ENCODE measurements at regions not wholly inside any gene's neighbourhood (a gene's known extent, or its start where the extent isn't known, plus 50 kb on each side); places are given as distances from the start of the nearest gene placed in this dataset.

DNA sequence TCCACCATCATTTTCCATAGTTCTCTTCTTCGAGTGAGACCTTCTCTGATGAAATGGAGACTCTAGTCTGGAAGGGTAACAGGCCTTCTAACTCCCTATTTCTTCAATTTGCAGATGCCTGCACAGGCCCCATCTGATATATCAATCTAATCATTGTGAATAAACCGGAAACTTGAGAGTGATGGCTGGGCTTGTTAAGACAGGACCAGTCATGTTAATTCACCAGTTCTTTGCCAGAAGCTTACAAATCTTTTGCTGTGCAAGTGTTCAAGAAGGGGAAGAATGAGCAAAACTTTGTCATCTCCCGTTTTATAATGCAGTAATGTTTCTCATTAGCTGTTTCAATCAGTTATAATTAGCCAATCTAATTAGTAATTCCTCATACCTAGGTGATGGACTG is 1561.3 kb upstream of the GOT2 start:
- no peak overlapping the region for H3K27ac ChIP-seq (ENCODE audit: extremely low read depth, low read depth, low read length)
- POLR2A ChIA-PET = no interaction called here
- in situ Hi-C loops (cut with MboI) = no loop called here
- no peak overlapping the region for H2AFZ ChIP-seq (ENCODE audit: low read depth, low read length)
- H3K79me2 ChIP-seq (ENCODE audit: control insufficient read depth, insufficient read depth, low read length) = no peaks in the 10 kb centered on the region
- no peak for ATAC-seq
- no peaks in the 10 kb centered on the region for H3K36me3 ChIP-seq (ENCODE audit: control insufficient read depth, insufficient read depth, low read length)
- no peak for TF ChIP-seq ILK (tag; IDR thresholded peaks at IDR 0.05; ENCODE audit: borderline replicate concordance, low read depth)
- TF ChIP-seq ZNF384 (IDR thresholded peaks at IDR 0.05; ENCODE audit: low read depth, low read length) = no peak
- no peak for TF ChIP-seq ZNF586 (CRISPR knock-in tag; conservative IDR thresholded peaks at IDR 0.05)
- no peak for TF ChIP-seq ZNF778 (CRISPR knock-in tag; IDR thresholded peaks at IDR 0.05)
- TF ChIP-seq ERF (CRISPR knock-in tag; IDR thresholded peaks at IDR 0.05) = no peak
- no peak for TF ChIP-seq BCOR (IDR thresholded peaks at IDR 0.05)
- no peak for TF ChIP-seq ZNF830 (CRISPR knock-in tag; IDR thresholded peaks at IDR 0.05)
- no peak for TF ChIP-seq TRIM28 (IDR thresholded peaks at IDR 0.05)
- no peak for TF ChIP-seq GATAD2B (IDR thresholded peaks at IDR 0.05; ENCODE audit: borderline replicate concordance)
- H3K9me1 ChIP-seq (ENCODE audit: control insufficient read depth, insufficient read depth, low read length) = no peaks in the 10 kb centered on the region
- H3K4me3 ChIP-seq = no peak overlapping the region
- BruUV-seq (replicated peaks) = no TSS peak
- H3K9me3 ChIP-seq (replicated peaks; ENCODE audit: control insufficient read depth, insufficient read depth, low read depth, low read length) = no peaks in the 10 kb centered on the region
- intact Hi-C loops (cut with micrococcal nuclease) = no loop called here
- DNase-seq (ENCODE audit: extremely low read depth in 1 of 4, low spot score in 3 of 4) = no peak
- 3% methylated on average over 3 of the region's 3 CpGs for WGBS (ENCODE audit: insufficient coverage, low coverage, missing lambda C conversion rate)
- no peaks in the 10 kb centered on the region for H3K4me1 ChIP-seq (replicated peaks in 1 of 2; ENCODE audit: control insufficient read depth in 2 of 2, insufficient read depth in 2 of 2, low read length in 2 of 2)
- no peaks in the 10 kb centered on the region for H3K27me3 ChIP-seq (ENCODE audit: control insufficient read depth in 2 of 2, insufficient read depth in 2 of 2, low read length in 2 of 2)
- no peak overlapping the region for H3K9ac ChIP-seq (ENCODE audit: insufficient read depth in 1 of 2, low read depth in 2 of 2, low read length in 2 of 2)
- no peaks in the 10 kb centered on the region for H4K20me1 ChIP-seq (replicated peaks; ENCODE audit: control insufficient read depth, insufficient read depth, low read length)
- CTCF ChIA-PET (ENCODE audit: low intra/inter-chr PET ratio) = no interaction called here
- no peak overlapping the region for H3K4me2 ChIP-seq (ENCODE audit: insufficient read depth, low read length)
- FAIRE-seq = no peak

DNA sequence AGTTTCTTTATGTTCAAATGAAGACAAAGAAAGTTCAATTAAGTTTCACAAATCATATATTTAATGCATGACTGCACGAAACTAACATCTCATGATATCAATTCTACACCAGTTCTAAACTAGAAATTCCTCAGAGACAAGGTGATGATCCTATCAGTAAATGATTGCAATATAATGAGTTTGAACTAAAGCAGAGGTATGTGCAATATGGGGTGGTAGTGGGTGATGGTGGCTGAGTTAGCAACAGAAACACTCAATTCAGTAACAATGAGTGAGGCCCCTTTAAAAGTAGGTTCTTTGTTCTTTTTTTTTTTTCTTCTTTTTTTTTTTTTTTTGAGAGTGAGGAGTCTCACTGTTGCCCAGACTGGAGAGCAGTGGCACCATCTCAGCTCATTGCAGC is 1551.7 kb upstream of the GOT2 start:
- H3K27ac ChIP-seq (ENCODE audit: extremely low read depth, low read depth, low read length) = no peak overlapping the region
- in situ Hi-C loops (cut with MboI) (no loop called here), intact Hi-C loops (cut with micrococcal nuclease) (no loop called here)
- BruUV-seq (replicated peaks) = no TSS peak
- H3K79me2 ChIP-seq (ENCODE audit: control insufficient read depth, insufficient read depth, low read length) = no peaks in the 10 kb centered on the region
- no peaks in the 10 kb centered on the region for H3K36me3 ChIP-seq (ENCODE audit: control insufficient read depth, insufficient read depth, low read length)
- no peak overlapping the region for H3K4me3 ChIP-seq
- DNase-seq (ENCODE audit: extremely low read depth in 1 of 4, low spot score in 3 of 4) (no peak), FAIRE-seq (no peak), ATAC-seq (no peak)
- H3K4me1 ChIP-seq (replicated peaks in 1 of 2; ENCODE audit: control insufficient read depth in 2 of 2, insufficient read depth in 2 of 2, low read length in 2 of 2) = no peaks in the 10 kb centered on the region
- no peak overlapping the region for H3K4me2 ChIP-seq (ENCODE audit: insufficient read depth, low read length)
- WGBS (ENCODE audit: insufficient coverage, low coverage, missing lambda C conversion rate) = 0% methylated on average over 1 of the region's 1 CpG
- H4K20me1 ChIP-seq (replicated peaks; ENCODE audit: control insufficient read depth, insufficient read depth, low read length) = no peaks in the 10 kb centered on the region
- H3K9me3 ChIP-seq (replicated peaks; ENCODE audit: control insufficient read depth, insufficient read depth, low read depth, low read length) = no peaks in the 10 kb centered on the region
- no peak overlapping the region for H3K9ac ChIP-seq (ENCODE audit: insufficient read depth in 1 of 2, low read depth in 2 of 2, low read length in 2 of 2)
- no peaks in the 10 kb centered on the region for H3K27me3 ChIP-seq (ENCODE audit: control insufficient read depth in 2 of 2, insufficient read depth in 2 of 2, low read length in 2 of 2)
- POLR2A ChIA-PET = no interaction called here
- H2AFZ ChIP-seq (ENCODE audit: low read depth, low read length) = no peak overlapping the region
- no peaks in the 10 kb centered on the region for H3K9me1 ChIP-seq (ENCODE audit: control insufficient read depth, insufficient read depth, low read length)
- CTCF ChIA-PET (ENCODE audit: low intra/inter-chr PET ratio) = no interaction called here
- no peak for TF ChIP-seq CBX1 (IDR thresholded peaks at IDR 0.05; ENCODE audit: low read depth)
- TF ChIP-seq ZBTB1 (CRISPR knock-in tag; IDR thresholded peaks at IDR 0.05; ENCODE audit: borderline replicate concordance, low read depth) = no peak
- TF ChIP-seq MBD2 (IDR thresholded peaks at IDR 0.05; ENCODE audit: borderline replicate concordance, low read depth) = no peak
- no peak for TF ChIP-seq HDAC3 (IDR thresholded peaks at IDR 0.05; ENCODE audit: borderline replicate concordance, partially characterized antibody)
- TF ChIP-seq, protein P1, sequence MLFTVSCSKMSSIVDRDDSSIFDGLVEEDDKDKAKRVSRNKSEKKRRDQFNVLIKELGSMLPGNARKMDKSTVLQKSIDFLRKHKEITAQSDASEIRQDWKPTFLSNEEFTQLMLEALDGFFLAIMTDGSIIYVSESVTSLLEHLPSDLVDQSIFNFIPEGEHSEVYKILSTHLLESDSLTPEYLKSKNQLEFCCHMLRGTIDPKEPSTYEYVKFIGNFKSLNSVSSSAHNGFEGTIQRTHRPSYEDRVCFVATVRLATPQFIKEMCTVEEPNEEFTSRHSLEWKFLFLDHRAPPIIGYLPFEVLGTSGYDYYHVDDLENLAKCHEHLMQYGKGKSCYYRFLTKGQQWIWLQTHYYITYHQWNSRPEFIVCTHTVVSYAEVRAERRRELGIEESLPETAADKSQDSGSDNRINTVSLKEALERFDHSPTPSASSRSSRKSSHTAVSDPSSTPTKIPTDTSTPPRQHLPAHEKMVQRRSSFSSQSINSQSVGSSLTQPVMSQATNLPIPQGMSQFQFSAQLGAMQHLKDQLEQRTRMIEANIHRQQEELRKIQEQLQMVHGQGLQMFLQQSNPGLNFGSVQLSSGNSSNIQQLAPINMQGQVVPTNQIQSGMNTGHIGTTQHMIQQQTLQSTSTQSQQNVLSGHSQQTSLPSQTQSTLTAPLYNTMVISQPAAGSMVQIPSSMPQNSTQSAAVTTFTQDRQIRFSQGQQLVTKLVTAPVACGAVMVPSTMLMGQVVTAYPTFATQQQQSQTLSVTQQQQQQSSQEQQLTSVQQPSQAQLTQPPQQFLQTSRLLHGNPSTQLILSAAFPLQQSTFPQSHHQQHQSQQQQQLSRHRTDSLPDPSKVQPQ (CRISPR knock-in tag; IDR thresholded peaks at IDR 0.05; ENCODE audit: borderline replicate concordance) = no peak
- TF ChIP-seq, protein P2, sequence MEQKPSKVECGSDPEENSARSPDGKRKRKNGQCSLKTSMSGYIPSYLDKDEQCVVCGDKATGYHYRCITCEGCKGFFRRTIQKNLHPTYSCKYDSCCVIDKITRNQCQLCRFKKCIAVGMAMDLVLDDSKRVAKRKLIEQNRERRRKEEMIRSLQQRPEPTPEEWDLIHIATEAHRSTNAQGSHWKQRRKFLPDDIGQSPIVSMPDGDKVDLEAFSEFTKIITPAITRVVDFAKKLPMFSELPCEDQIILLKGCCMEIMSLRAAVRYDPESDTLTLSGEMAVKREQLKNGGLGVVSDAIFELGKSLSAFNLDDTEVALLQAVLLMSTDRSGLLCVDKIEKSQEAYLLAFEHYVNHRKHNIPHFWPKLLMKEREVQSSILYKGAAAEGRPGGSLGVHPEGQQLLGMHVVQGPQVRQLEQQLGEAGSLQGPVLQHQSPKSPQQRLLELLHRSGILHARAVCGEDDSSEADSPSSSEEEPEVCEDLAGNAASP (IDR thresholded peaks at IDR 0.05) = no peak
- no peak for TF ChIP-seq RBM15 (IDR thresholded peaks at IDR 0.05; ENCODE audit: insufficient read depth, low read length)
